Glutamatergic neuron (in vitro differentiated cells): ENCODE measurements at regions not wholly inside any gene's neighbourhood (a gene's known extent, or its start where the extent isn't known, plus 50 kb on each side); places are given as distances from the start of the nearest gene placed in this dataset.

Experiments
- DNase-seq: peaks from one replicate; pipeline ENCODE4 v3.0.0; 2022
- H3K27ac Mint-ChIP-seq: one replicate; pipeline ENCODE4 v1.8.0; 2020; ENCODE audit warnings: mild to moderate bottlenecking, mixed read lengths, inconsistent platforms; ENCODE audit not compliant: unreplicated experiment
- H3K27me3 Mint-ChIP-seq: one replicate; pipeline ENCODE4 v1.8.0; 2020; ENCODE audit warnings: mild to moderate bottlenecking, moderate library complexity, mixed read lengths, inconsistent platforms; ENCODE audit not compliant: unreplicated experiment
- H3K36me3 Mint-ChIP-seq: one replicate; pipeline ENCODE4 v1.8.0; 2020; ENCODE audit warnings: mild to moderate bottlenecking, mixed read lengths, inconsistent platforms; ENCODE audit not compliant: unreplicated experiment
- H3K4me1 Mint-ChIP-seq: one replicate; pipeline ENCODE4 v1.8.0; 2020; ENCODE audit warnings: mild to moderate bottlenecking, low read depth, mixed read lengths, inconsistent platforms; ENCODE audit not compliant: unreplicated experiment
- H3K4me3 Mint-ChIP-seq: one replicate; pipeline ENCODE4 v1.8.0; 2020; ENCODE audit warnings: mild to moderate bottlenecking, mixed read lengths, inconsistent platforms; ENCODE audit not compliant: unreplicated experiment
- H3K9me3 Mint-ChIP-seq: one replicate; pipeline ENCODE4 v1.8.0; 2020; ENCODE audit warnings: mild to moderate bottlenecking, moderate library complexity, mixed read lengths, inconsistent platforms; ENCODE audit not compliant: unreplicated experiment
- CTCF ChIP-seq: fragments of 200-600 bp; sonication (generic); IDR thresholded peaks from one replicate; pipeline ENCODE4 v1.5.0; 2021; ENCODE audit not compliant: partially characterized antibody, unreplicated experiment

GRCh38 chr15:87368511-87368910, 888.0 kb downstream of the NTRK3 start:
- Mint-ChIP-seq H3K27ac (no peak overlapping the region), H3K4me1 (no peaks in the 10 kb centered on the region), H3K27me3 (no peaks in the 10 kb centered on the region), H3K4me3 (no peak overlapping the region), H3K9me3 (peaks cover 7% of the 10 kb centered on the region), H3K36me3 (peaks cover 6% of the 10 kb centered on the region)
- no peak for DNase-seq
- no peak for TF ChIP-seq CTCF

- Mint-ChIP-seq H3K27ac (no peak overlapping the region), H3K36me3 (peaks cover 5% of the 10 kb centered on the region), H3K9me3 (peaks cover 3% of the 10 kb centered on the region), H3K4me3 (no peak overlapping the region), H3K4me1 (no peaks in the 10 kb centered on the region), H3K27me3 (no peaks in the 10 kb centered on the region)
- TF ChIP-seq CTCF = no peak
- DNase-seq = no peak
These were observed 891.4 kb downstream of the NTRK3 start for GRCh38 chr15:87365186-87365585.

- H3K27me3 Mint-ChIP-seq = no peaks in the 10 kb centered on the region
- H3K27ac Mint-ChIP-seq = no peak overlapping the region
- no peak for TF ChIP-seq CTCF
- peaks cover 3% of the 10 kb centered on the region for H3K4me1 Mint-ChIP-seq
- DNase-seq = no peak
- no peak overlapping the region for H3K4me3 Mint-ChIP-seq
- H3K36me3 Mint-ChIP-seq = no peaks in the 10 kb centered on the region
- H3K9me3 Mint-ChIP-seq = peaks cover 3% of the 10 kb centered on the region
These were observed 894.0 kb downstream of the NTRK3 start for GRCh38 chr15:87362531-87362930.

- Mint-ChIP-seq H3K36me3 (no peaks in the 10 kb centered on the region), H3K27me3 (no peaks in the 10 kb centered on the region), H3K9me3 (no peaks in the 10 kb centered on the region), H3K4me3 (peak overlapping the region; percentile 20), H3K4me1 (peaks cover 7% of the 10 kb centered on the region), H3K27ac (no peak overlapping the region)
- TF ChIP-seq CTCF = no peak
- DNase-seq = no peak
These were observed 898.8 kb downstream of the NTRK3 start for GRCh38 chr15:87357637-87358313.

GRCh38 chr15:87355946-87356345, 900.6 kb downstream of the NTRK3 start:
- DNase-seq = no peak
- H3K9me3 Mint-ChIP-seq = no peaks in the 10 kb centered on the region
- H3K4me1 Mint-ChIP-seq = peaks cover 7% of the 10 kb centered on the region
- H3K36me3 Mint-ChIP-seq = no peaks in the 10 kb centered on the region
- H3K27me3 Mint-ChIP-seq = peaks cover 1% of the 10 kb centered on the region
- H3K4me3 Mint-ChIP-seq = no peak overlapping the region
- H3K27ac Mint-ChIP-seq = no peak overlapping the region
- no peak for TF ChIP-seq CTCF
